DOHH2 (cell line): ENCODE measurements at regions not wholly inside any gene's neighbourhood (a gene's known extent, or its start where the extent isn't known, plus 50 kb on each side); places are given as distances from the start of the nearest gene placed in this dataset.

Experiments used
- H3F3A ChIP-seq: fragments of 200-600 bp; sonication (generic), shearing (Covaris generic); 2 replicates; pipeline ENCODE4 v1.6.0; 2016; ENCODE audit warnings: antibody characterized with exemption, mild to moderate bottlenecking; ENCODE audit not compliant: control insufficient read depth, insufficient read depth
- H3K27ac ChIP-seq: fragments of 200-600 bp; sonication (generic); 2 replicates; pipeline ENCODE4 v1.5.1; 2014; ENCODE audit warnings: low read depth, mild to moderate bottlenecking, low read length, moderate library complexity
- H3K27me3 ChIP-seq: fragments of 200-600 bp; sonication (generic); 2 replicates; pipeline ENCODE4 v1.6.1; 2014; ENCODE audit warnings: mild to moderate bottlenecking, low read length, mixed read lengths; ENCODE audit not compliant: control insufficient read depth
- H3K36me3 ChIP-seq: fragments of 200-600 bp; sonication (generic); 2 replicates; pipeline ENCODE4 v1.6.1; 2014; ENCODE audit warnings: mild to moderate bottlenecking, low read length, moderate library complexity, mixed read lengths; ENCODE audit not compliant: control insufficient read depth
- H3K4me1 ChIP-seq: fragments of 200-600 bp; sonication (generic); 2 replicates; pipeline ENCODE4 v1.6.1; 2014; ENCODE audit warnings: mild to moderate bottlenecking, low read length, mixed read lengths; ENCODE audit not compliant: control insufficient read depth
- H3K4me2 ChIP-seq: fragments of 200-600 bp; sonication (generic); 2 replicates; pipeline ENCODE4 v1.6.0; 2014; ENCODE audit warnings: mild to moderate bottlenecking, low read length, moderate library complexity
- H3K4me3 ChIP-seq: fragments of 200-600 bp; sonication (generic); 2 replicates; pipeline ENCODE4 v1.5.1; 2014; ENCODE audit warnings: mild to moderate bottlenecking, low read length, mixed read lengths
- H3K79me2 ChIP-seq: fragments of 200-600 bp; sonication (generic); 2 replicates; pipeline ENCODE4 v1.6.1; 2014; ENCODE audit warnings: mild to moderate bottlenecking, low read length, mixed read lengths; ENCODE audit not compliant: control insufficient read depth
- H3K9me2 ChIP-seq: fragments of 200-600 bp; sonication (generic); replicated peaks from 2 replicates; pipeline ENCODE4 v1.6.1; 2014; ENCODE audit warnings: mild to moderate bottlenecking, low read length, mixed read lengths; ENCODE audit not compliant: control insufficient read depth
- H3K9me3 ChIP-seq: fragments of 200-600 bp; sonication (generic); 2 replicates; pipeline ENCODE4 v1.6.1; 2014; ENCODE audit warnings: antibody characterized with exemption, low read length, mixed read lengths; ENCODE audit not compliant: control insufficient read depth, insufficient read depth
- H4K20me1 ChIP-seq: fragments of 200-600 bp; sonication (generic); 2 replicates; pipeline ENCODE4 v1.6.0; 2014; ENCODE audit warnings: low read depth, mild to moderate bottlenecking, antibody characterized with exemption, low read length, moderate library complexity; ENCODE audit not compliant: control insufficient read depth, insufficient read depth
- CTCF ChIP-seq: fragments of 200-600 bp; sonication (generic); IDR thresholded peaks from one replicate; pipeline ENCODE4 v1.5.1; 2014; ENCODE audit warnings: antibody characterized with exemption, mild to moderate bottlenecking, low read depth, low read length; ENCODE audit not compliant: poor library complexity, severe bottlenecking
- EZH2phosphoT487 ChIP-seq: fragments of 200-600 bp; sonication (generic); IDR thresholded peaks from 2 replicates; pipeline ENCODE4 v1.6.1; 2017; ENCODE audit warnings: borderline replicate concordance, mild to moderate bottlenecking, antibody characterized with exemption, low read length, moderate library complexity, mixed read lengths

DNA sequence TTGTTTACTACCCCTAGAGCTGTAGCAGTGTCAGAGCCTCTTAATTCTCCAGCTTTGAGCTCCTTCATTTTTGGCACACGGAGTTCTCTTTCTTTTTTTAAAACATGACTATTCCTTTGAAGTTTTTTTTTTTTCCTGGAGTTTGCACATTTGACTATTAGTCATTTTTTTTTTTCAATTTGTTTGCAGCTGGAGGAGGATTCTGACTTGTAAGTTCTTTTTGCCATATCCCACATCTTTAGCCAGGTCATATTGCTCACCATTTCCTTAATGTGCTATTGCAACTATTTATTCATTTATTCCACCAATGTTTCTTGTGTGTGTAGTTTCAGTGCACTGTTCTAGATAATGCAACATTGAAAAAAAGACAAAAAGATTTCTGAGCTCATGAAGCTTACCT lies 166.3 kb upstream of the ARHGAP20 start:
- no peaks in the 10 kb centered on the region for H3K4me1 ChIP-seq
- no peaks in the 10 kb centered on the region for H3K9me3 ChIP-seq
- H3K27me3 ChIP-seq: no peaks in the 10 kb centered on the region
- no peaks in the 10 kb centered on the region for H4K20me1 ChIP-seq
- no peak overlapping the region for H3K4me3 ChIP-seq
- H3K9me2 ChIP-seq: no peaks in the 10 kb centered on the region
- H3K79me2 ChIP-seq: no peaks in the 10 kb centered on the region
- H3K27ac ChIP-seq: no peak overlapping the region
- H3F3A ChIP-seq: no peaks in the 10 kb centered on the region
- H3K36me3 ChIP-seq: no peaks in the 10 kb centered on the region
- no peak for TF ChIP-seq CTCF
- no peak for TF ChIP-seq EZH2phosphoT487
- no peak overlapping the region for H3K4me2 ChIP-seq

- no peak overlapping the region for H3K4me2 ChIP-seq
- H3K27me3 ChIP-seq: no peaks in the 10 kb centered on the region
- H3K9me3 ChIP-seq: no peaks in the 10 kb centered on the region
- H3K4me3 ChIP-seq: no peak overlapping the region
- H3F3A ChIP-seq: no peaks in the 10 kb centered on the region
- H4K20me1 ChIP-seq: no peaks in the 10 kb centered on the region
- H3K79me2 ChIP-seq: no peaks in the 10 kb centered on the region
- no peak overlapping the region for H3K27ac ChIP-seq
- H3K4me1 ChIP-seq: no peaks in the 10 kb centered on the region
- no peaks in the 10 kb centered on the region for H3K36me3 ChIP-seq
- TF ChIP-seq CTCF (no peak), EZH2phosphoT487 (no peak)
- no peaks in the 10 kb centered on the region for H3K9me2 ChIP-seq
Observed at GRCh38 chr11:110874437-110875030, 162.3 kb upstream of the ARHGAP20 start.

GRCh38 chr11:110873975-110874374 lies 161.7 kb upstream of the ARHGAP20 start:
- Histone ChIP-seq H3F3A (no peaks in the 10 kb centered on the region), H3K27ac (no peak overlapping the region), H4K20me1 (no peaks in the 10 kb centered on the region), H3K27me3 (no peaks in the 10 kb centered on the region), H3K4me3 (no peak overlapping the region), H3K9me2 (no peaks in the 10 kb centered on the region), H3K4me2 (no peak overlapping the region), H3K36me3 (no peaks in the 10 kb centered on the region), H3K4me1 (no peaks in the 10 kb centered on the region), H3K79me2 (no peaks in the 10 kb centered on the region), H3K9me3 (no peaks in the 10 kb centered on the region)
- TF ChIP-seq EZH2phosphoT487 (no peak), CTCF (no peak)
